ENCODE measurements at regions not wholly inside any gene's neighbourhood (a gene's known extent, or its start where the extent isn't known, plus 50 kb on each side); places are given as distances from the start of the nearest gene placed in this dataset.
A peak's percentile ranks its signal among the peaks of the same experiment; 100 is the strongest.
"Not testable (repeated sequence)": the region's sequence is repeated elsewhere in the genome, so short reads cannot be mapped to it uniquely, and the experiment has no call there.

- no peak for ATAC-seq
- 59 to 70% methylated on average over 5 of the region's 5 CpGs for WGBS, 2 donors
- Histone ChIP-seq H3K4me1 (no peaks in the 10 kb centered on the region), H3K27me3 (no peaks in the 10 kb centered on the region), H3K4me3 (no peak overlapping the region), H3K9me3 (no peaks in the 10 kb centered on the region), H3K27ac (no peak overlapping the region), H3K36me3 (no peaks in the 10 kb centered on the region)
- no peak for DNase-seq
- TF ChIP-seq CTCF (IDR thresholded peaks at IDR 0.05), result no peak
- intact Hi-C loops (cut with DNase I), result no loop called here
- FAIRE-seq, result no peak
Observed at GRCh38 chr5:32909207-32909606, 198.1 kb downstream of the NPR3 start.

GRCh38 chr5:32916648-32917047 lies 205.5 kb downstream of the NPR3 start:
- WGBS, 2 donors, result 23 to 35% methylated on average over 1 of the region's 1 CpG

GRCh38 chr5:32928761-32929160 lies 217.6 kb downstream of the NPR3 start:
- no peak for DNase-seq
- no peak for TF ChIP-seq CTCF (IDR thresholded peaks at IDR 0.05)
- H3K9me3 ChIP-seq, result no peaks in the 10 kb centered on the region
- FAIRE-seq, result no peak
- H3K4me1 ChIP-seq, result no peaks in the 10 kb centered on the region
- no peaks in the 10 kb centered on the region for H3K27me3 ChIP-seq
- H3K36me3 ChIP-seq, result no peaks in the 10 kb centered on the region
- H3K27ac ChIP-seq, result no peak overlapping the region
- no peak for ATAC-seq
- 60 to 75% methylated on average over 2 of the region's 2 CpGs for WGBS, 2 donors
- intact Hi-C loops (cut with DNase I), result no loop called here
- H3K4me3 ChIP-seq, result no peak overlapping the region

More at GRCh38 chr5:32916648-32917047, 205.5 kb downstream of the NPR3 start:
- H3K9me3 ChIP-seq, result peaks cover 0 to 3% (median 0%) of the 10 kb centered on the region in 4 donors
- no peak overlapping the region for H3K4me3 ChIP-seq
- FAIRE-seq, result no peak
- peak in 1 of 4 donors; percentile 53 for ATAC-seq
- intact Hi-C loops (cut with DNase I), result no loop called here
- no peaks in the 10 kb centered on the region for H3K27me3 ChIP-seq
- H3K36me3 ChIP-seq, result no peaks in the 10 kb centered on the region
- H3K4me1 ChIP-seq, result no peaks in the 10 kb centered on the region
- H3K27ac ChIP-seq, result no peak overlapping the region
- peak in 1 of 6 donors; percentile 11 for DNase-seq
- peak in 1 of 4 donors; percentile 7 for TF ChIP-seq CTCF (IDR thresholded peaks at IDR 0.05)

- H3K27me3 ChIP-seq; DNase-seq; ATAC-seq; intact Hi-C loops (cut with DNase I); FAIRE-seq; H3K27ac ChIP-seq; H3K9me3 ChIP-seq; H3K4me1 ChIP-seq; H3K4me3 ChIP-seq; H3K36me3 ChIP-seq: not testable (repeated sequence)
- 44% methylated on average over 1 of the region's 1 CpG; no CpG with 5 or more reads in 1 of the 2 donors for WGBS, 2 donors
Observed at GRCh38 chr5:32931438-32931837, 220.3 kb downstream of the NPR3 start.

- H3K27ac ChIP-seq, result no peak overlapping the region
- DNase-seq, result no peak
- ATAC-seq, result no peak
- no peak overlapping the region for H3K4me3 ChIP-seq
- intact Hi-C loops (cut with DNase I), result no loop called here
- H3K27me3 ChIP-seq, result no peaks in the 10 kb centered on the region
- TF ChIP-seq CTCF (IDR thresholded peaks at IDR 0.05), result no peak
- WGBS, 2 donors, result 40 to 68% methylated on average over 4 of the region's 4 CpGs
- H3K9me3 ChIP-seq, result no peaks in the 10 kb centered on the region
- no peak for FAIRE-seq
- H3K4me1 ChIP-seq, result no peaks in the 10 kb centered on the region
- H3K36me3 ChIP-seq, result no peaks in the 10 kb centered on the region
Observed at GRCh38 chr5:32932241-32932935, 221.3 kb downstream of the NPR3 start.
